Transverse colon (tissue), 4 donors: ENCODE measurements at regions not wholly inside any gene's neighbourhood (a gene's known extent, or its start where the extent isn't known, plus 50 kb on each side); places are given as distances from the start of the nearest gene placed in this dataset.

Source experiments
- CTCF ChIP-seq, 5 experiments: fragments of 200-600 bp in 3 of 5; fragments of 450-650 bp in 2 of 5; sonication (generic) in 3 of 5; IDR thresholded peaks; 1 replicate in 2 of 5; 2 replicates in 3 of 5; pipeline ENCODE4 v1.5.1; 2016 to 2017; ENCODE audit warnings: antibody characterized with exemption in 5 of 5, inconsistent platforms in 3 of 5, mild to moderate bottlenecking in 2 of 5, moderate library complexity in 1 of 5
- POLR2A ChIP-seq: fragments of 450-650 bp; IDR thresholded peaks from one replicate; pipeline ENCODE4 v1.6.1; 2016; ENCODE audit warnings: antibody characterized with exemption, mild to moderate bottlenecking, moderate library complexity
- POLR2AphosphoS5 ChIP-seq, 3 donors: sonication (generic); formaldehyde crosslinking; IDR thresholded peaks; one replicate each; pipeline ENCODE4 v1.6.1; 2016; ENCODE audit warnings: antibody characterized with exemption in 3 of 3

DNA sequence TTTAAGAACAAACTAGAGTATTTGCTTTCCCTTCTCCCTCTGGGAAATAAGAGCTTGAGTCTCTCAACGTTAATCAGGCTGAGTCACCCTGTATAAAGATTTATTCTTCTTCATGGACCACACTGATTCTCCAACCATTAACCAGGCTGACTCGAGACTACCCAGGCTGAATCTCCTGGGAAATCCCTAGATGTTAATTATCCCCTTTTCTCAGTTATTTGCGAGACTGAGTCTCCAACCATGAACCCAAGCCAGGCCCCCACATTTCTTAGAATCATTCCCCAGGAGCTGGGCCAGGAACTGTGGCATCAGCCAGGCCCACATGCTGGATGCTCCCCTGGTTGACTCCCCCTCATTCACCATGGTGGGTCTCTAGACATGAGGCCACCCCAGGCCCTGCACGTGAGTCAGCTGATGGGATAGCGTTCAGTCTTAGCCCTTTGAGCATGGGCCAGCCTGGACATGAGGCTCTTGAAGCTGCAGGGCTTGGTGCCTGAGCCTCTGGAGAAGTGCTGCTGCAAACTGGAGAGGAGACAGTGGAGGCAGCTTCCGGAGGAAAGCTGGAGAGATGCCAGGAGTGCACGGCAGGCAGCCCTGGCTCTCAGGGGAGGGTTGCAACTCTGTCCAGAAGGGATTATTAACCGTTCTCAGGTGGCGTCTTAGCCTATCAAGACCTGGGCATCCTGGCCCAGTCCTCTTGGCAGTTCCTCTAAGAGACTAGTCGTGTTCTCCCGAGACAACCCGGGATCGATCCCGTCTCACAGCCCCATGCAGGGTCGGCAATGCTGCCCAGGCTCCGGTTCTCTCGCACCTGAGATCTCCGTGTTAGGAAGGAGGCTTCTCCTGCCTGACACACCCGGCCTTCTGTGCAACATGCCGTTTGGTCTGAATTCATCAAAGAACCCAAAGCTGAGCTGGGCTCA lies 296.6 kb downstream of the ADGRD1 start:
- TF ChIP-seq POLR2A: no peak
- no peak for TF ChIP-seq POLR2AphosphoS5 (IDR thresholded peaks at IDR 0.05)
- TF ChIP-seq CTCF (IDR thresholded peaks at IDR 0.05): no peak
